NCI-H510A (cell line): ENCODE measurements at regions not wholly inside any gene's neighbourhood (a gene's known extent, or its start where the extent isn't known, plus 50 kb on each side); places are given as distances from the start of the nearest gene placed in this dataset.

Experiments used
- DNase-seq: peaks from one replicate; lab custom pipeline; 2025; lab: John Stamatoyannopoulos, UW

DNA sequence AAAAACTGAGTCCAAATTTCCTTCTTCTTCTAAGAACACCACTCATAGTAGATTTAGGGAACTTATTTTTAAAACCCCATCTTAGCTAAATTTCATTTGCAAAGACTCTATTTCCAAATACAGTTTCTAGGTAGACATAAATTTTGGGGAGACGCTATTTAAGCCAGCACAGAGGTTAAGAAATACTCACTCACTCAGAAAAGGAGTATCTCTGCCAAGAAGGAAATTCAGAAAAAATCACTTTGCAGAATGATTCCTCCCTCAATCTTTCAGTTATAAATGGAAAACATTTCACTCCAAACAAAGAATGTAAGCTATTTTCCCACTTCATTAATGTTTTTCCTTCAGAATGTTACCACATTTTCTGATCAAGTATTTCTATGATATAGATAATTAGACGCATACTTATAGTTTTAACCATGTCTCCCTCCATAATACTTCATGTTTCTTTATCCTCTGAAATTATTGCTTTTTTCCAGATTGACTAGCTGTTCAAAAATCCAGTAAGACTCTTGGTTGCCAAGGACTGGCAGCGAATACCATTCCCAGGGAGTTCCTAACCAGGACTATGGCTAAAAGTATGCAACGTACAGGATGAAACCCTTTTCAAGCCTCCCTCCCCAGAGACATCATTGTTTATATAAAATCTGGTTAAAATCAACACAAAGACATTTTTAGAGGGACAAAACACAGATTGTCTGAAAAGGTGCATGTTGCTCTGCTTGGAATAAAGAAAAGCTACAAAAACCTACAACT lies 52.5 kb upstream of the RXFP2 start:
- no peak for DNase-seq
